Large intestine (tissue), 3 donors: ENCODE measurements at regions not wholly inside any gene's neighbourhood (a gene's known extent, or its start where the extent isn't known, plus 50 kb on each side); places are given as distances from the start of the nearest gene placed in this dataset.

ENCODE experiments used
- DNase-seq, 2 donors: peaks; one replicate each; pipeline versions ENCODE4 v3.0.0 to v3.0.0-alpha.2; 2013
- H3K27ac ChIP-seq: one replicate; pipeline ENCODE4 v1.5.1; 2013; ENCODE audit warnings: low read length
- H3K27me3 ChIP-seq: 2 replicates; pipeline ENCODE4 v1.6.1; 2013; ENCODE audit warnings: low read length; ENCODE audit not compliant: control insufficient read depth, insufficient read depth
- H3K36me3 ChIP-seq: 2 replicates; pipeline ENCODE4 v1.6.1; 2013; ENCODE audit warnings: low read length; ENCODE audit not compliant: control insufficient read depth, insufficient read depth
- H3K4me1 ChIP-seq: one replicate; pipeline ENCODE4 v1.6.1; 2013; ENCODE audit warnings: low read length; ENCODE audit not compliant: control insufficient read depth, insufficient read depth
- H3K4me3 ChIP-seq: one replicate; pipeline ENCODE4 v1.5.1; 2013; ENCODE audit warnings: low read length
- H3K9me3 ChIP-seq: one replicate; pipeline ENCODE4 v1.6.1; 2013; ENCODE audit warnings: mild to moderate bottlenecking, low read depth, low read length, moderate library complexity; ENCODE audit not compliant: control insufficient read depth
- WGBS: methylation state at CpG from one replicate; pipeline ENCODE4 v1.1.5; 2013; ENCODE audit warnings: low lambda C conversion rate; ENCODE audit not compliant: insufficient coverage; 5-methylcytosine and 5-hydroxymethylcytosine counted together

DNA sequence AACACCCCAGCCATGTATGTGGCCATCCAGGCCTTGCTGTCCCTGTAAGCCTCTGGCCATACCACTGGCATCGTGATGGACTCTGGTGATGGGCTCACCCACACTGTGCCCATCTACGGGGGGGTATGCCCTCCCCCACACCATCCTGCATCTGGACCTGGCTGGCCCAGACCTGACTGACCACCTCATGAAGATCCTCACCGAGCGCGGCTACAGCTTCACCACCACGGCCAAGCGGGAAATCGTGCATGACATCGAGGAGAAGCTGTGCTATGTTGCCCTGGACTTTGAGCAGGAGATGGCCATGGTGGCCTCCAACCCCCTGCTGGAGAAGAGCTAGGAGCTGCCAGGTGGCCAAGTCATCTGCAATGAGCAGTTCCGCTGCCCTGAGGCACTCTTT is 80.4 kb upstream of the ZCCHC2 start:
- Histone ChIP-seq H3K4me3 (no peak overlapping the region), H3K4me1 (no peaks in the 10 kb centered on the region), H3K27ac (no peak overlapping the region), H3K36me3 (no peaks in the 10 kb centered on the region), H3K9me3 (no peaks in the 10 kb centered on the region), H3K27me3 (no peaks in the 10 kb centered on the region)
- no CpG with 5 or more reads among the region's 10 CpGs for WGBS
- DNase-seq, result no peak

DNA sequence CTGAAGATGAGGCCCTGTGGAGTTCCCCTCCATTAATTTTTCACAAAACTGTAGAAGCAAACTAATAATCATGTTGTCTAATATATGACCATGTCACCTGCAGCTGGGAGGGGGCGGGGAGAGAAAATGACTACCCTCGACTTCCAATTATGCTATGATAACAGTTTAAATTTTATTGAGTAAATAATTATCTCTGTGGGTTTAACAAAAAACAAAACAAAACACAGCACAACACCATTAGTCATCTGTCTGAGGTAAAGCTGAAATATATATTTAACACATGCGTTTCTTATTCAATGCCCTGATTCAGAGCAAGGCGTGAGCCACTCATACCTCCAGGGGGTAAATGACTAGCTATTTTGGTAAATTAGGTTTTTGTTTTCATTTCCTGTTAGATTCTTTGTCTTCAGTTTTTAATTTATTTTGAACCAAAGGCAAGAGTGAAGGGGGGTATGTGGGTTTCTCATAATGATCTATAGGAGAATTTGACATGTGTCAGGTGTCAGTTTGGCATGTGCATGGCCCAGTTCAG is 77.4 kb upstream of the ZCCHC2 start:
- Histone ChIP-seq H3K9me3 (no peaks in the 10 kb centered on the region), H3K4me1 (no peaks in the 10 kb centered on the region), H3K4me3 (no peak overlapping the region), H3K27ac (no peak overlapping the region), H3K36me3 (no peaks in the 10 kb centered on the region), H3K27me3 (no peaks in the 10 kb centered on the region)
- no CpG with 5 or more reads among the region's 4 CpGs for whole genome bisulfite sequencing
- DNase-seq, result no peak

DNA sequence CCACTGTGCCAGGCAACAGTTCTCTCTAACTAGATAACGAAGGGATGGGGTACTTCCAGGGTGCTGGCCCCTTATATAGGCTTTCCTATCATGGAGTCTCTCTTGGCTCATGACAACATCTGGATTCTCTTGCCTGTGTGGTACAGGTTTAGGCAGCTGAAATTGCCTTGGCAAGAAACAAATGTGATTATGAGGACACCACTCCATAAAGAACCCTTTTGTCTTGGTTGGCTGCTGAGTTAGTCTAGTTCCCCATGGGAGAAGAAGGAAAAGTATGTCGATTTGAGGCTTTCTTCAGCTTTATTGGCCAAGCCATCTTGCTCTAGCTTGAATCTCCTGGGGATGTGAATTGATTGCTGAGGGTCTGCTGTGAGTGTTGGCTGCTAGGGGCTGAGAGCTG is 76.3 kb upstream of the ZCCHC2 start:
- WGBS, result no CpG with 5 or more reads among the region's 2 CpGs
- H3K36me3 ChIP-seq, result no peaks in the 10 kb centered on the region
- no peaks in the 10 kb centered on the region for H3K27me3 ChIP-seq
- H3K9me3 ChIP-seq, result no peaks in the 10 kb centered on the region
- H3K4me1 ChIP-seq, result no peaks in the 10 kb centered on the region
- H3K27ac ChIP-seq, result no peak overlapping the region
- DNase-seq, result no peak
- H3K4me3 ChIP-seq, result no peak overlapping the region

DNA sequence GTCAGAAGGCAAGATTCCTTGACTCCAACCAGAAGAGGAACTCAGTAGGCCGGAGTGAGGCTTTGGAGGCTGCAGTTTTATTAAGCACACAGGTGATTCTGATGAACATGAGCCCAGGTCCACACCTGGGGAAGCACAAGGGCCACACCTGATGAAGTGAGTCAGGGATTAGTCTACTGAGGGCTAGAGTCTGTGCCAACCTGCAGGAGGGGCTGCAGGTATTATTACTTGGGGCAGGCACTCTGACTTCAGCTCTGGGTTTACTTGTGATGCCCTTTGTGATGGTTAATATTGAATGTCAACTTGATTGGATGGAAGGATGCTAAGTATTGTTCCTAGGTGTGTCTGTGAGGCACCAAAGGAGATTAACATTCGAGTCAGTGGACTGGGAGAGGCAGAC is 75.2 kb upstream of the ZCCHC2 start:
- H3K27ac ChIP-seq, result no peak overlapping the region
- no peaks in the 10 kb centered on the region for H3K36me3 ChIP-seq
- DNase-seq, result no peak
- H3K9me3 ChIP-seq, result no peaks in the 10 kb centered on the region
- H3K4me1 ChIP-seq, result peaks cover 7% of the 10 kb centered on the region
- no peaks in the 10 kb centered on the region for H3K27me3 ChIP-seq
- WGBS, result no CpG with 5 or more reads among the region's 2 CpGs
- H3K4me3 ChIP-seq, result no peak overlapping the region

DNA sequence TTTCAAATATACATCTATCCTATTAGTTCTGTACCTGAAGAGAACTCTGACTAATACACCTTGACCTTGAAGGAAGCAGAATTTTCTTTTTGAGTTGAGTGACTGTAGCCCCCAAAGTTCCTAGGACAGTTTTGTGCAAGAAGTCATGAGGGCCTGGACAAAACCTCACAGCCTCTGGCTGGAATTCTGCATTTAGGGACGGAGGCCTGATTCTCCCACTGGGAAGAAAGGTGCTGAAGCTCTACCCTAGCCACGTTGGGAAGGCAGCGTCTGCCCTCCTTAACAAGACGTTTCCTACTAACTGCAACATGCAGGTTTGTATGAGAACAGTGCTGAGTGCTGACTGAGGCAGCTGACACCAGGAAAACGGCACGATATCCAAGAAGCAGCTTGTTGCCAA is 74.4 kb upstream of the ZCCHC2 start:
- no peaks in the 10 kb centered on the region for H3K9me3 ChIP-seq
- no peak overlapping the region for H3K27ac ChIP-seq
- H3K27me3 ChIP-seq, result no peaks in the 10 kb centered on the region
- no peak overlapping the region for H3K4me3 ChIP-seq
- peaks cover 15% of the 10 kb centered on the region for H3K4me1 ChIP-seq
- no peak for DNase-seq
- H3K36me3 ChIP-seq, result no peaks in the 10 kb centered on the region
- no CpG with 5 or more reads among the region's 6 CpGs for WGBS

DNA sequence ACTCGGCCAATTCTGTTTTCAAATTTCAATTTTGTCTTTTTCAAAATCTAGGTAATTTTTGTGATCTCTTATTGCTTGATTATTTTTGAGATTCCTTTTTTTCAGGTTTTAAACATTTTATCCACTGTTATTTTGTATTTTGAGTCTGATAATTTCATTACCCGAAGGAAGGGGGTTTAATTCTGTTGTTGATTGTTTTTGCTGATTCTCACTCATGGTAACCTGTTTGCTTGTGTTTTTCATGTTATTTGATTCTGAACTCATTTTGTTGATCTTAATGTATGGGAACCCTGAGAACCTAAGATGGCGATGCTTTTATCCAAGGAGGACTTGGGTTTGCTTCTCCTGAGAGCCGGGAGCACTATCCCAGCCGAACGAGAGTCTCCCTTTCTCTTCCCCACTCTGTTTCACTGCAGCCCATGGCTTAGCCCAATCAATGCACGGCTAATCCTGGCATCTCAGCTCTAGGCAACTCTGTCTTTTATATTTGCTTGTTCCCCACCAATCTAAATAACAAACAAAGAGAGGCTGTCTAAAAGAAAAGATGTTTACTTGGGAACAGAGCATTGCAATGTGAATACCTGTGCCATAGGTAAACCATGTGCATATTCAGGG is 73.2 kb upstream of the ZCCHC2 start:
- H3K27me3 ChIP-seq, result no peaks in the 10 kb centered on the region
- H3K4me3 ChIP-seq, result no peak overlapping the region
- H3K4me1 ChIP-seq, result peaks cover 15% of the 10 kb centered on the region
- no peaks in the 10 kb centered on the region for H3K9me3 ChIP-seq
- H3K36me3 ChIP-seq, result no peaks in the 10 kb centered on the region
- WGBS, result 100% methylated on average over 1 of the region's 7 CpGs
- H3K27ac ChIP-seq, result no peak overlapping the region
- DNase-seq, result no peak

DNA sequence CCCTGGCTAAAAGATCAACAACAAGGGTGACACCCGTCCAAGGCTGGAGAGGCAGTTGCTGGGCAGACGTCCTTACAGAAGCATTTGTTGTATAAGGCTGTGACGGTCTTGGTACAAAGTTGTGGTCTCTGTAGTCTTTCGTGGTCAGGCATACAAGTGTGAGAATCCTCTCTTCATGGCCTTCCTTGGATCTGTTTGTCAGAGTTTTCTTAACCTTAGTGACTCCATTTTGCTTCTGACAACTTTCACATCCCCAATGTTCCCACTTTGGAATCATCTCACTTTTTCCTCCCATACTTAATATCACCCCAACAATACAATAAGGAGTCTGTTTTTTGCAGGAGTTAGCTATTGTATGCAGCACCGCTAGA is 72.7 kb upstream of the ZCCHC2 start:
- Histone ChIP-seq H3K4me3 (no peak overlapping the region), H3K9me3 (no peaks in the 10 kb centered on the region), H3K27me3 (no peaks in the 10 kb centered on the region), H3K27ac (no peak overlapping the region), H3K4me1 (peaks cover 15% of the 10 kb centered on the region), H3K36me3 (no peaks in the 10 kb centered on the region)
- DNase-seq, result no peak
- WGBS, result 100% methylated on average over 1 of the region's 5 CpGs

DNA sequence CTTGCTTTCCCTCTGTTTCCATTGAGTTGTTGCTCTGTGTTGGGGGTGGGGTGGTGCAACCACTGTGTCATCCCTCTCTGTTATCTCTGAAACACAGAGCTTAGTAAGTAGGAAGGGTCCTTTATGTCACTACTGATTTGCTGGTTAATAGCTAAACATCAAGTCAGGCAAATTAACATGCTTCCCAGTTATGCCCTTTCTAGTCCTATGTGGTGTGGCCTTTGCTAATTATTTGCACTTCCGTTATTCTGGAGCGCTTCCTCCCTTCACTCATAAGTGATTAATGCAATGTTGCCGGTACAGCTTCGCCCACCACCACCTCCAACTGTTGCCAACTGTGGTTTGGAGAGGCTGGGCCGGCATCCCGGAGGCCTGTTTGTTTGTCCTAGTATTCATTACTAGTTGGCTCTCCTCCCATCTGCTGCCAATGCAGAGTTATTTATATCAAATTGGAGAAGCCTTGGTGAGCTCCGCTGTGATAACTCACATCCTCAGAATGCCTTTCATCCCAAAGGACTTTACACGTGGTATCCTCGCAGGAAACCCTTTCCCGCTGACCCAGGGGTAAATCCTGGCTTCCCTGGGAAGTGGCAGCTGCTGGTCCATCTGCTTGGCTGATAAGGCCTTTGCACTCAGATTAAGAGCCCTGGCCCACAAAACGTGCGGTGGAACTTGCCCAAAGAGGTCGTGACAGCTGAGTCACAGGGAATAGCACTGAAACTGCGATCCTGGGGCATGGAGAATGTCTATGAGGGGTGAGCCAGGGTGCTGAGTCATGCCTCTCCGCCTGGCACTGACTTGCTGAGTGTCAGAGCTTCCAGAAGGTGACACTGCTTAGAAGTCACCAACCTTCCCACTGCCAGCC is 72.0 kb upstream of the ZCCHC2 start:
- H3K27ac ChIP-seq, result no peak overlapping the region
- peak; percentile 34 to 63 for DNase-seq
- WGBS, result no CpG with 5 or more reads among the region's 15 CpGs

DNA sequence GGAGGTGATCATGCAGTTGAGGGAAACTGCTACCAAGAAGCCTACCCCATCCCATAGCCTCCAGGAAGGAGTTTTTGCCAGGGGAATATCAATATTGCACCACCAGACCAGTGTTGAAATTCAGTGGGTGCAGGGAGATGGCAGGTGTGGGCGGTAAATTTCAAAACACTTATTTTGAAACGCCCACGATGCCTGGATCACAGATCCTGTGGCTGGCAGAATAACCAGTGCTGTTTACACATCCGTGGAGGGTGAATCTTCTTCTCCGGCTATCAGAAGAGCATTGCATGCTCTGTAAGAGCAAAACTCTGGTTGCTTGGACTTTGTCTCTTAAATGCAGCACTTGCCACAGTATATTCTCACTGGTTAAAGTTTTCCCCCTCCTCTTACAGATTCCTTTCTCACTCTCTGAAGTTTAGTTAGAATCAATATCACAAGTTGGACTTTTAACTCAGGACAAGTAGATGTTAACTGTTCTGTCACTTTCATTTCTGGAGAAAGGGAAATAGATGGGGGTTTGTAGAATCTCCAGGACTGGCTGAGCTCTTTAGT is 70.5 kb upstream of the ZCCHC2 start:
- H3K36me3 ChIP-seq, result no peaks in the 10 kb centered on the region
- H3K4me3 ChIP-seq, result no peak overlapping the region
- H3K4me1 ChIP-seq, result peaks cover 15% of the 10 kb centered on the region
- WGBS, result 20% methylated on average over 1 of the region's 5 CpGs
- no peaks in the 10 kb centered on the region for H3K9me3 ChIP-seq
- peak; percentile 55 to 86 for DNase-seq
- H3K27me3 ChIP-seq, result no peaks in the 10 kb centered on the region
- peak overlapping the region; percentile 5 for H3K27ac ChIP-seq

More for the DNA sequence above, 72.0 kb upstream of the ZCCHC2 start:
- Histone ChIP-seq H3K4me1 (peaks cover 15% of the 10 kb centered on the region), H3K27me3 (no peaks in the 10 kb centered on the region), H3K36me3 (no peaks in the 10 kb centered on the region), H3K4me3 (no peak overlapping the region), H3K9me3 (no peaks in the 10 kb centered on the region)

DNA sequence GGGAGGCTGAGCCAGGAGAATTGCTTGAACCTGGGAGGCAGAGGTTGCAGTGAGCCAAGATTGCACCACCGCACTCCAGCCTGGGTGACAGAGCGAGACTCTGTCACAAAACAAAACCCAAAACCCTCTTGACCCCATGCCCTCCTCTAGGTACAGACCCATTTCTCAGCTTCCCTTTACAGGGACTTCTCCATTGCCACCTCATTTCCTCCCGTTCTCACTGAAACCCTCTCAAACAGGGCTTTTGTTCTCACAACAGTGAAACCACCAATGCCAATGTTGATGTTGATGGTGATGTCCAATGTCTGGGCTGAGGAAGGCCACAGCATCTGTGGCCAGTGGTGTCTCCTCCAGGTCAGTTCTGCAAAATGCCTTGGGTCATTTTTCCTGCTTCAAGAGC is 69.0 kb upstream of the ZCCHC2 start:
- Histone ChIP-seq H3K9me3 (no peaks in the 10 kb centered on the region), H3K4me1 (peaks cover 15% of the 10 kb centered on the region), H3K36me3 (no peaks in the 10 kb centered on the region), H3K27me3 (no peaks in the 10 kb centered on the region), H3K27ac (no peak overlapping the region), H3K4me3 (no peak overlapping the region)
- WGBS, result no CpG with 5 or more reads among the region's 3 CpGs
- DNase-seq, result no peak
